IPS-18c (cell line): ENCODE measurements at regions not wholly inside any gene's neighbourhood (a gene's known extent, or its start where the extent isn't known, plus 50 kb on each side); places are given as distances from the start of the nearest gene placed in this dataset.

Experiments
- H3K4me3 ChIP-seq: 2 replicates; pipeline ENCODE4 v1.7.0; 2013; ENCODE audit warnings: low read depth, mild to moderate bottlenecking, low read length, moderate library complexity; ENCODE audit not compliant: insufficient read depth
- H3K9me3 ChIP-seq: one replicate; pipeline ENCODE4 v1.6.1; 2013; ENCODE audit warnings: mild to moderate bottlenecking, low read length, moderate library complexity; ENCODE audit not compliant: control insufficient read depth, insufficient read depth

- Histone ChIP-seq H3K9me3 (no peaks in the 10 kb centered on the region), H3K4me3 (no peak overlapping the region)
These were observed 466.3 kb upstream of the ONECUT1 start for GRCh38 chr15:53256457-53256856.

- Histone ChIP-seq H3K9me3 (no peaks in the 10 kb centered on the region), H3K4me3 (no peak overlapping the region)
These were observed 465.9 kb upstream of the ONECUT1 start for GRCh38 chr15:53256043-53256442.

- Histone ChIP-seq H3K4me3 (no peak overlapping the region), H3K9me3 (peaks cover 2% of the 10 kb centered on the region)
These were observed 461.9 kb upstream of the ONECUT1 start for GRCh38 chr15:53251996-53252395.

- Histone ChIP-seq H3K4me3 (no peak overlapping the region), H3K9me3 (peaks cover 2% of the 10 kb centered on the region)
These were observed 461.4 kb upstream of the ONECUT1 start for GRCh38 chr15:53251523-53251922.

GRCh38 chr15:53247041-53247708, 457.0 kb upstream of the ONECUT1 start:
- no peak overlapping the region for H3K4me3 ChIP-seq
- peaks cover 2% of the 10 kb centered on the region for H3K9me3 ChIP-seq

GRCh38 chr15:53246404-53246803, 456.3 kb upstream of the ONECUT1 start:
- Histone ChIP-seq H3K4me3 (no peak overlapping the region), H3K9me3 (peaks cover 2% of the 10 kb centered on the region)

- no peaks in the 10 kb centered on the region for H3K9me3 ChIP-seq
- H3K4me3 ChIP-seq = no peak overlapping the region
These were observed 443.7 kb upstream of the ONECUT1 start for GRCh38 chr15:53233801-53234200.

- no peaks in the 10 kb centered on the region for H3K9me3 ChIP-seq
- H3K4me3 ChIP-seq = no peak overlapping the region
These were observed 440.3 kb upstream of the ONECUT1 start for GRCh38 chr15:53230473-53230872.

GRCh38 chr15:53226559-53226958, 436.4 kb upstream of the ONECUT1 start:
- Histone ChIP-seq H3K4me3 (no peak overlapping the region), H3K9me3 (no peaks in the 10 kb centered on the region)

GRCh38 chr15:53225781-53226180, 435.6 kb upstream of the ONECUT1 start:
- no peaks in the 10 kb centered on the region for H3K9me3 ChIP-seq

GRCh38 chr15:53224371-53224770, 434.2 kb upstream of the ONECUT1 start:
- H3K9me3 ChIP-seq = no peaks in the 10 kb centered on the region
- H3K4me3 ChIP-seq = no peak overlapping the region

More at GRCh38 chr15:53225781-53226180, 435.6 kb upstream of the ONECUT1 start:
- H3K4me3 ChIP-seq = no peak overlapping the region

GRCh38 chr15:53223815-53224214, 433.7 kb upstream of the ONECUT1 start:
- Histone ChIP-seq H3K4me3 (no peak overlapping the region), H3K9me3 (no peaks in the 10 kb centered on the region)

- no peaks in the 10 kb centered on the region for H3K9me3 ChIP-seq
- no peak overlapping the region for H3K4me3 ChIP-seq
These were observed 428.8 kb upstream of the ONECUT1 start for GRCh38 chr15:53218666-53219580.

- no peaks in the 10 kb centered on the region for H3K9me3 ChIP-seq
- H3K4me3 ChIP-seq = no peak overlapping the region
These were observed 425.9 kb upstream of the ONECUT1 start for GRCh38 chr15:53216036-53216435.

GRCh38 chr15:53213336-53213735, 423.2 kb upstream of the ONECUT1 start:
- Histone ChIP-seq H3K9me3 (no peaks in the 10 kb centered on the region), H3K4me3 (no peak overlapping the region)

GRCh38 chr15:53212785-53213184, 422.6 kb upstream of the ONECUT1 start:
- no peaks in the 10 kb centered on the region for H3K9me3 ChIP-seq
- H3K4me3 ChIP-seq = no peak overlapping the region

- Histone ChIP-seq H3K9me3 (no peaks in the 10 kb centered on the region), H3K4me3 (no peak overlapping the region)
These were observed 420.5 kb upstream of the ONECUT1 start for GRCh38 chr15:53210653-53211052.

- Histone ChIP-seq H3K9me3 (no peaks in the 10 kb centered on the region), H3K4me3 (no peak overlapping the region)
These were observed 419.4 kb upstream of the ONECUT1 start for GRCh38 chr15:53209396-53210042.
